A673 (cell line): ENCODE measurements at regions not wholly inside any gene's neighbourhood (a gene's known extent, or its start where the extent isn't known, plus 50 kb on each side); places are given as distances from the start of the nearest gene placed in this dataset.

Source experiments
- BruUV-seq: library from RNA; stranded (reverse); fragments of 400-500 nt; replicated peaks from 2 replicates; lab custom pipeline; 2021; lab: Mats Ljungman, UMichigan
- CTCF ChIA-PET: fragments of 300-600 bp; sonication (Branson Sonifier 250); formaldehyde crosslinking; loops from one replicate; lab custom pipeline; 2022; ENCODE audit warnings: antibody characterized with exemption; lab: Charles Lee
- POLR2A ChIA-PET: fragments of 300-600 bp; sonication (Branson Sonifier 250); formaldehyde crosslinking; loops from one replicate; lab custom pipeline; 2022; ENCODE audit warnings: antibody characterized with exemption; ENCODE audit not compliant: low non-redundant PET; lab: Charles Lee
- DNase-seq: peaks from one replicate; pipeline ENCODE4 v3.0.0-alpha.2; 2015; ENCODE audit warnings: low spot score
- H3K27ac ChIP-seq: fragments of 200-600 bp; sonication (generic); 2 replicates; pipeline ENCODE4 v1.5.1; 2016; ENCODE audit warnings: mixed run types, low read depth, mild to moderate bottlenecking, mixed read lengths, antibody characterized with exemption, low read length; ENCODE audit not compliant: poor library complexity, severe bottlenecking
- H3K27me3 ChIP-seq: fragments of 200-600 bp; sonication (generic); replicated peaks from 2 replicates; pipeline ENCODE4 v1.6.1; 2017; ENCODE audit warnings: mixed run types, low read depth, mild to moderate bottlenecking, mixed read lengths, antibody characterized with exemption, low read length; ENCODE audit not compliant: insufficient read depth, poor library complexity
- H3K36me3 ChIP-seq: fragments of 200-600 bp; sonication (generic); 2 replicates; pipeline ENCODE4 v1.6.1; 2016; ENCODE audit warnings: mixed run types, mild to moderate bottlenecking, mixed read lengths, antibody characterized with exemption, low read length; ENCODE audit not compliant: insufficient read depth, poor library complexity, severe bottlenecking
- H3K4me1 ChIP-seq: fragments of 200-600 bp; sonication (generic); 2 replicates; pipeline ENCODE4 v1.6.1; 2017; ENCODE audit warnings: mixed run types, mild to moderate bottlenecking, mixed read lengths, antibody characterized with exemption, low read length; ENCODE audit not compliant: insufficient read depth, poor library complexity, severe bottlenecking
- H3K4me3 ChIP-seq: fragments of 200-600 bp; sonication (generic); 2 replicates; pipeline ENCODE4 v1.5.1; 2016; ENCODE audit warnings: low read depth, mixed run types, mild to moderate bottlenecking, mixed read lengths, low read length; ENCODE audit not compliant: poor library complexity, severe bottlenecking
- H3K9me3 ChIP-seq: fragments of 200-600 bp; sonication (generic); 2 replicates; pipeline ENCODE4 v1.6.1; 2016; ENCODE audit warnings: mixed run types, low read depth, mild to moderate bottlenecking, mixed read lengths, antibody characterized with exemption, low read length; ENCODE audit not compliant: poor library complexity, severe bottlenecking
- CTCF ChIP-seq: fragments of 300-800, 200-600 bp; sonication (generic); conservative IDR thresholded peaks from 2 replicates; pipeline ENCODE4 v1.5.1; 2017; ENCODE audit warnings: low read depth, mild to moderate bottlenecking, antibody characterized with exemption, low read length, moderate library complexity, mixed read lengths
- EZH2 ChIP-seq: fragments of 200-600 bp; sonication (generic); IDR thresholded peaks from 2 replicates; pipeline ENCODE4 v1.6.1; 2017; ENCODE audit warnings: borderline replicate concordance, low read depth, mild to moderate bottlenecking, mixed read lengths, antibody characterized with exemption, low read length; ENCODE audit not compliant: poor library complexity, severe bottlenecking
- intact Hi-C: fragments of 100-400 bp; cut with micrococcal nuclease; formaldehyde crosslinking; loops from one replicate; pipeline ENCODE4 v1.10.0; 2022; ENCODE audit not compliant: unreplicated experiment

- Histone ChIP-seq H3K36me3 (no peaks in the 10 kb centered on the region), H3K4me1 (no peaks in the 10 kb centered on the region), H3K27me3 (peaks cover 4% of the 10 kb centered on the region), H3K4me3 (no peak overlapping the region), H3K9me3 (no peaks in the 10 kb centered on the region), H3K27ac (no peak overlapping the region)
- TF ChIP-seq EZH2 (no peak), CTCF (no peak)
- ChIA-PET CTCF (no interaction called here), POLR2A (no interaction called here)
- DNase-seq, result no peak
- intact Hi-C loops, result no loop called here
- BruUV-seq, result no TSS peak
Measured at GRCh38 chr5:2095011-2095410, 212.3 kb upstream of the IRX4 start.

GRCh38 chr5:2094616-2094995, 211.9 kb upstream of the IRX4 start:
- CTCF ChIA-PET, result no interaction called here
- POLR2A ChIA-PET, result no interaction called here
- TF ChIP-seq EZH2, result no peak
- no peak for TF ChIP-seq CTCF
- no peak overlapping the region for H3K4me3 ChIP-seq
- intact Hi-C loops, result no loop called here
- no peaks in the 10 kb centered on the region for H3K36me3 ChIP-seq
- no peak for DNase-seq
- no peaks in the 10 kb centered on the region for H3K4me1 ChIP-seq
- H3K9me3 ChIP-seq, result no peaks in the 10 kb centered on the region
- peaks cover 4% of the 10 kb centered on the region for H3K27me3 ChIP-seq
- BruUV-seq, result no TSS peak
- H3K27ac ChIP-seq, result no peak overlapping the region

GRCh38 chr5:2093859-2094615, 211.3 kb upstream of the IRX4 start:
- Histone ChIP-seq H3K4me3 (no peak overlapping the region), H3K27me3 (peaks cover 4% of the 10 kb centered on the region), H3K36me3 (no peaks in the 10 kb centered on the region), H3K9me3 (no peaks in the 10 kb centered on the region), H3K27ac (no peak overlapping the region), H3K4me1 (no peaks in the 10 kb centered on the region)
- BruUV-seq, result no TSS peak
- ChIA-PET CTCF (no interaction called here), POLR2A (no interaction called here)
- intact Hi-C loops, result no loop called here
- no peak for TF ChIP-seq EZH2
- TF ChIP-seq CTCF, result no peak
- no peak for DNase-seq
